H1 (cell line): ENCODE measurements at regions not wholly inside any gene's neighbourhood (a gene's known extent, or its start where the extent isn't known, plus 50 kb on each side); places are given as distances from the start of the nearest gene placed in this dataset.
A peak's percentile ranks its signal among the peaks of the same experiment; 100 is the strongest.

Experiments used
- CTCF ChIA-PET: fragments of 300-600 bp; sonication (Branson Sonifier 250); formaldehyde crosslinking; loops from one replicate; lab custom pipeline; 2021; ENCODE audit not compliant: partially characterized antibody; lab: Charles Lee
- POLR2A ChIA-PET: fragments of 300-600 bp; sonication (Branson Sonifier 250); formaldehyde crosslinking; loops from one replicate; lab custom pipeline; 2021; ENCODE audit warnings: inconsistent platforms; ENCODE audit not compliant: partially characterized antibody; lab: Charles Lee
- DNase-seq, 2 experiments: peaks; one replicate each; pipeline versions ENCODE4 v3.0.0 to v3.0.0-alpha.2; 2010 to 2022; ENCODE audit warnings: low spot score in 2 of 2, low read depth in 1 of 2, mixed read lengths in 1 of 2
- FAIRE-seq: peaks from 2 replicates; lab custom pipeline; 2011; peaks lifted over from hg19 to GRCh38; lab: Jason Lieb, UNC
- H2AFZ ChIP-seq: 2 replicates; pipeline ENCODE4 v1.8.1; 2012; ENCODE audit warnings: low read length, inconsistent platforms
- H2AK5ac ChIP-seq: 2 replicates; pipeline ENCODE4 v1.6.1; 2013; ENCODE audit warnings: low read depth, low read length
- H2BK120ac ChIP-seq: replicated peaks from 2 replicates; pipeline ENCODE3; 2013; ENCODE audit warnings: low read depth, low read length, inconsistent platforms
- H2BK12ac ChIP-seq: 2 replicates; pipeline ENCODE4 v1.6.1; 2013; ENCODE audit warnings: low read depth, low read length
- H2BK15ac ChIP-seq: 2 replicates; pipeline ENCODE4 v1.6.1; 2013; ENCODE audit warnings: low read length
- H2BK20ac ChIP-seq: 2 replicates; pipeline ENCODE4 v1.6.1; 2013; ENCODE audit warnings: low read length
- H2BK5ac ChIP-seq: 2 replicates; pipeline ENCODE4 v1.6.1; 2013; ENCODE audit warnings: low read depth, low read length
- H3K14ac ChIP-seq: 2 replicates; pipeline ENCODE4 v1.6.1; 2013; ENCODE audit warnings: inconsistent platforms; ENCODE audit not compliant: insufficient read length
- H3K18ac ChIP-seq: 2 replicates; pipeline ENCODE4 v1.6.1; 2013; ENCODE audit warnings: low read length; ENCODE audit errors: extremely low read depth
- H3K23ac ChIP-seq: 2 replicates; pipeline ENCODE4 v1.6.1; 2013; ENCODE audit warnings: inconsistent platforms; ENCODE audit not compliant: insufficient read length
- H3K23me2 ChIP-seq: 2 replicates; pipeline ENCODE4 v1.6.1; 2013; ENCODE audit warnings: low read depth, low read length
- H3K27ac ChIP-seq: 2 replicates; pipeline ENCODE4 v1.6.1; 2011; ENCODE audit warnings: low read depth, low read length, inconsistent platforms
- H3K27me3 ChIP-seq, 4 experiments: replicated peaks in 1 of 4; 1 replicate in 1 of 4; 2 replicates in 3 of 4; pipeline versions ENCODE4 v1.6.1 to v1.8.1; 2011 to 2013; ENCODE audit warnings: low read length in 3 of 4, mild to moderate bottlenecking in 3 of 4, inconsistent platforms in 2 of 4, mixed read lengths in 2 of 4, moderate library complexity in 1 of 4; ENCODE audit not compliant: control insufficient read depth in 3 of 4, insufficient read depth in 3 of 4; ENCODE audit errors: extremely low read depth in 1 of 4
- H3K36me3 ChIP-seq, 4 experiments: 2 replicates each; pipeline versions ENCODE4 v1.6.1 to v1.8.1; 2011 to 2013; ENCODE audit warnings: mild to moderate bottlenecking in 4 of 4, low read length in 3 of 4, moderate library complexity in 2 of 4, control low read depth in 1 of 4, inconsistent platforms in 1 of 4; ENCODE audit not compliant: insufficient read depth in 4 of 4, control insufficient read depth in 2 of 4
- H3K4ac ChIP-seq: replicated peaks from 2 replicates; pipeline ENCODE3; 2013; ENCODE audit warnings: low read length, low read depth, mixed read lengths, inconsistent platforms; ENCODE audit not compliant: insufficient read length
- H3K4me1 ChIP-seq, 4 experiments: replicated peaks in 1 of 4; 1 replicate in 1 of 4; 2 replicates in 3 of 4; pipeline versions ENCODE4 v1.6.1 to v1.8.1; 2011 to 2013; ENCODE audit warnings: low read length in 3 of 4, inconsistent platforms in 2 of 4, mixed read lengths in 1 of 4; ENCODE audit not compliant: insufficient read depth in 4 of 4, control insufficient read depth in 3 of 4
- H3K4me2 ChIP-seq, 2 experiments: 2 replicates each; pipeline versions ENCODE4 v1.6.1 to v1.8.1; 2011 to 2013; ENCODE audit warnings: low read depth in 2 of 2, low read length in 2 of 2, control low read depth in 1 of 2, inconsistent platforms in 1 of 2, mild to moderate bottlenecking in 1 of 2; ENCODE audit not compliant: insufficient read depth in 1 of 2
- H3K4me3 ChIP-seq, 4 experiments: fragments of 200-600, 300-600 bp in 1 of 4; sonication (generic), shearing (Covaris generic), sonication (Bioruptor Twin) in 1 of 4; 2 replicates each; pipeline versions ENCODE4 v1.5.1 to v1.8.1; 2011 to 2016; ENCODE audit warnings: low read length in 4 of 4, low read depth in 3 of 4, control low read depth in 2 of 4, inconsistent platforms in 2 of 4, mild to moderate bottlenecking in 2 of 4, mixed read lengths in 1 of 4, moderate library complexity in 1 of 4; ENCODE audit not compliant: insufficient read depth in 2 of 4; ENCODE audit errors: extremely low read depth in 1 of 4
- H3K56ac ChIP-seq: replicated peaks from 2 replicates; pipeline ENCODE3; 2013; ENCODE audit warnings: low read depth, mild to moderate bottlenecking, mixed read lengths, low read length, inconsistent platforms; ENCODE audit not compliant: insufficient read length
- H3K79me1 ChIP-seq: 2 replicates; pipeline ENCODE4 v1.6.1; 2013; ENCODE audit warnings: low read depth, low read length, control low read depth
- H3K79me2 ChIP-seq, 2 experiments: 2 replicates each; pipeline versions ENCODE4 v1.6.1 to v1.8.1; 2012 to 2013; ENCODE audit warnings: low read length in 2 of 2, mild to moderate bottlenecking in 2 of 2, inconsistent platforms in 1 of 2; ENCODE audit not compliant: insufficient read depth in 2 of 2, control insufficient read depth in 1 of 2
- H3K9ac ChIP-seq, 4 experiments: replicated peaks in 1 of 4; 1 replicate in 1 of 4; 2 replicates in 3 of 4; pipeline versions ENCODE4 v1.6.1 to v1.8.1; 2011 to 2013; ENCODE audit warnings: low read depth in 3 of 4, low read length in 3 of 4, control low read depth in 2 of 4, mild to moderate bottlenecking in 2 of 4, moderate library complexity in 2 of 4, inconsistent platforms in 1 of 4; ENCODE audit errors: extremely low read depth in 1 of 4
- H3K9me3 ChIP-seq, 2 experiments: 2 replicates each; pipeline versions ENCODE4 v1.6.1 to v1.8.1; 2012 to 2013; ENCODE audit warnings: mild to moderate bottlenecking in 2 of 2, moderate library complexity in 2 of 2, control low read depth in 1 of 2, inconsistent platforms in 1 of 2, low read depth in 1 of 2, low read length in 1 of 2, mixed read lengths in 1 of 2; ENCODE audit not compliant: insufficient read depth in 2 of 2
- H4K20me1 ChIP-seq, 2 experiments: replicated peaks in 1 of 2; 2 replicates each; pipeline versions ENCODE3 to v1.8.1; 2011 to 2013; ENCODE audit warnings: inconsistent platforms in 2 of 2, low read length in 2 of 2, mild to moderate bottlenecking in 1 of 2; ENCODE audit not compliant: insufficient read depth in 2 of 2, control insufficient read depth in 1 of 2
- H4K5ac ChIP-seq: 2 replicates; pipeline ENCODE4 v1.6.1; 2013; ENCODE audit warnings: low read length, low read depth, mixed read lengths, inconsistent platforms; ENCODE audit not compliant: insufficient read length
- H4K8ac ChIP-seq: 2 replicates; pipeline ENCODE4 v1.8.0; 2013; ENCODE audit warnings: mild to moderate bottlenecking, moderate library complexity, low read length, inconsistent platforms; ENCODE audit not compliant: insufficient read depth; ENCODE audit errors: extremely low read depth
- H4K91ac ChIP-seq: replicated peaks from 2 replicates; pipeline ENCODE3; 2013; ENCODE audit warnings: low read length, mixed read lengths, inconsistent platforms; ENCODE audit not compliant: insufficient read length
- JUN ChIP-seq: IDR thresholded peaks from 2 replicates; pipeline ENCODE4 v1.6.1; 2011; ENCODE audit warnings: low read depth, mild to moderate bottlenecking, improper control_type of control experiment, low read length
- WGBS, 2 experiments: shearing (Covaris generic) in 1 of 2; methylation state at CpG; one replicate each; pipeline versions ENCODE4 v1.1.6 to v1.1.7; 2013 to 2015; ENCODE audit warnings: low lambda C conversion rate in 2 of 2, mixed read lengths in 2 of 2, inconsistent platforms in 1 of 2, low coverage in 1 of 2, missing lambda C conversion rate in 1 of 2; ENCODE audit not compliant: insufficient replicate concordance in 2 of 2, insufficient coverage in 1 of 2, insufficient read length in 1 of 2; ENCODE audit errors: extremely low coverage in 1 of 2, missing lambda C conversion rate in 1 of 2; 5-methylcytosine and 5-hydroxymethylcytosine counted together

- H2BK15ac ChIP-seq, result no peak overlapping the region; the same call in 1 of the 2 replicates
- H3K27me3 ChIP-seq, result no peaks in the 10 kb centered on the region
- no peaks in the 10 kb centered on the region for H3K9me3 ChIP-seq
- H3K4ac ChIP-seq, result peak overlapping the region; percentile 96
- no peak overlapping the region for H3K23ac ChIP-seq
- peaks cover 6% of the 10 kb centered on the region; the same call in 1 of the 2 replicates for H3K23me2 ChIP-seq
- H4K20me1 ChIP-seq, result no peaks in the 10 kb centered on the region
- H3K9ac ChIP-seq, result peak overlapping the region in 2 of 4 experiments; percentile 2 to 50; a peak in 3 of 7 replicates
- WGBS, 2 experiments, result 5% methylated on average over 12 of the region's 12 CpGs; no CpG with 5 or more reads in 1 of the 2 experiments
- H3K79me1 ChIP-seq, result no peaks in the 10 kb centered on the region; the same call in 1 of the 2 replicates
- peak overlapping the region; percentile 92 for H4K5ac ChIP-seq
- H3K4me1 ChIP-seq, result peaks cover 11 to 34% (median 19%) of the 10 kb centered on the region in 4 experiments
- peak overlapping the region; percentile 70 for H3K27ac ChIP-seq
- peak; percentile 88 for FAIRE-seq
- no peaks in the 10 kb centered on the region for H3K36me3 ChIP-seq
- H2BK20ac ChIP-seq, result peak overlapping the region; percentile 99
- H2BK5ac ChIP-seq, result peak overlapping the region; percentile 100
- H3K56ac ChIP-seq, result no peak overlapping the region
- H3K4me2 ChIP-seq, result peak overlapping the region; percentile 57 to 97
- H4K91ac ChIP-seq, result peak overlapping the region; percentile 100
- H2BK120ac ChIP-seq, result peak overlapping the region; percentile 99
- H2AK5ac ChIP-seq, result peak overlapping the region; percentile 100; the same call in 1 of the 2 replicates
- H3K14ac ChIP-seq, result no peak overlapping the region
- H3K18ac ChIP-seq, result peak overlapping the region; percentile 100
- H3K4me3 ChIP-seq, result peak overlapping the region in 3 of 4 experiments; percentile 23 to 46 (median 30); a peak in 4 of 8 replicates
- peak overlapping the region; percentile 80 for H4K8ac ChIP-seq
- ChIA-PET CTCF (interaction anchor here (0.8 to 5.5 kb wide), 12 partner anchors 11 to 142 kb away, joined by 3 to 34 read pairs (median 4); no protein-coding TSS in a partner anchor), POLR2A (interaction anchor here (0.6 to 5.8 kb wide), 20 partner anchors 8 to 154 kb away, joined by 3 to 41 read pairs (median 4); partner anchors contain the start of gene CCND2)
- no peaks in the 10 kb centered on the region for H3K79me2 ChIP-seq
- DNase-seq, result peak in 1 of 2 experiments; percentile 82
- H2AFZ ChIP-seq, result peak overlapping the region; percentile 88
- peak overlapping the region; percentile 100 for H2BK12ac ChIP-seq
- TF ChIP-seq JUN, result no peak
Observed at GRCh38 chr12:4134448-4135263, 138.9 kb upstream of the CCND2 start.
